OCI-LY7 (cell line): ENCODE measurements at regions not wholly inside any gene's neighbourhood (a gene's known extent, or its start where the extent isn't known, plus 50 kb on each side); places are given as distances from the start of the nearest gene placed in this dataset.

Experiments used
- EZH2phosphoT487 ChIP-seq: fragments of 200-600 bp; sonication (generic); IDR thresholded peaks from 2 replicates; pipeline ENCODE4 v1.6.1; 2018; ENCODE audit warnings: low read depth, borderline replicate concordance, mild to moderate bottlenecking, mixed run types, antibody characterized with exemption, low read length, moderate library complexity, mixed read lengths
- TF ChIP-seq, protein P1 (sequence below): fragments of 200-600 bp; sonication (generic); conservative IDR thresholded peaks from 2 replicates; pipeline ENCODE4 v1.5.1; 2014; ENCODE audit warnings: mild to moderate bottlenecking, antibody characterized with exemption, low read length, moderate library complexity, mixed read lengths

DNA sequence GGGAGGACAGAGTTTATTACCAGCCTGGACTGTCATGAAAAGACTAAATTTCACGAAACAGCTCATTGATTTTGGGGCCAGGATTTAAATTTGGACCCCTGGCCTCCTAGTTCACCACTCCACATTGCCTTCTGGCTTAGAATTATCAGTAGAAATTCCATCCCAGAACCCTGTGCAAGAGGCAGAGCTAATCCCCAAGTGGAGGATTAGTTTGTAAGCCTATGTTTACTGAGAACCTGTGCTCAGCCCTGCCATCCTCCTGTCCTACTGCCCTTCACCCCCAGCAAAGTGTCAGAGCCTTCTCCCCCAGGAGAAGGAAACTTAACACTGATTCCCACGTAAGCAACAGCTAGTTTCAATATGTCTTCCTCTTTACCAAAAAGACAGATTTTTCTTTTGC lies 99.4 kb downstream of the SST start:
- TF ChIP-seq, protein P1, sequence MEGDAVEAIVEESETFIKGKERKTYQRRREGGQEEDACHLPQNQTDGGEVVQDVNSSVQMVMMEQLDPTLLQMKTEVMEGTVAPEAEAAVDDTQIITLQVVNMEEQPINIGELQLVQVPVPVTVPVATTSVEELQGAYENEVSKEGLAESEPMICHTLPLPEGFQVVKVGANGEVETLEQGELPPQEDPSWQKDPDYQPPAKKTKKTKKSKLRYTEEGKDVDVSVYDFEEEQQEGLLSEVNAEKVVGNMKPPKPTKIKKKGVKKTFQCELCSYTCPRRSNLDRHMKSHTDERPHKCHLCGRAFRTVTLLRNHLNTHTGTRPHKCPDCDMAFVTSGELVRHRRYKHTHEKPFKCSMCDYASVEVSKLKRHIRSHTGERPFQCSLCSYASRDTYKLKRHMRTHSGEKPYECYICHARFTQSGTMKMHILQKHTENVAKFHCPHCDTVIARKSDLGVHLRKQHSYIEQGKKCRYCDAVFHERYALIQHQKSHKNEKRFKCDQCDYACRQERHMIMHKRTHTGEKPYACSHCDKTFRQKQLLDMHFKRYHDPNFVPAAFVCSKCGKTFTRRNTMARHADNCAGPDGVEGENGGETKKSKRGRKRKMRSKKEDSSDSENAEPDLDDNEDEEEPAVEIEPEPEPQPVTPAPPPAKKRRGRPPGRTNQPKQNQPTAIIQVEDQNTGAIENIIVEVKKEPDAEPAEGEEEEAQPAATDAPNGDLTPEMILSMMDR: no peak
- no peak for TF ChIP-seq EZH2phosphoT487
